Skeletal muscle satellite cell (primary cell): ENCODE measurements at regions not wholly inside any gene's neighbourhood (a gene's known extent, or its start where the extent isn't known, plus 50 kb on each side); places are given as distances from the start of the nearest gene placed in this dataset.

Experiments
- H3K27me3 ChIP-seq: 2 replicates; pipeline ENCODE4 v1.7.0; 2013; ENCODE audit warnings: low read length; ENCODE audit not compliant: control insufficient read depth, insufficient read depth
- H3K36me3 ChIP-seq: 2 replicates; pipeline ENCODE4 v1.7.0; 2013; ENCODE audit warnings: mild to moderate bottlenecking, control low read depth, low read length; ENCODE audit not compliant: insufficient read depth
- H3K4me1 ChIP-seq: 2 replicates; pipeline ENCODE4 v1.7.0; 2013; ENCODE audit warnings: low read length; ENCODE audit not compliant: control insufficient read depth, insufficient read depth
- H3K4me2 ChIP-seq: 2 replicates; pipeline ENCODE4 v1.7.0; 2013; ENCODE audit warnings: mild to moderate bottlenecking, low read length
- H3K4me3 ChIP-seq: 2 replicates; pipeline ENCODE4 v1.7.0; 2013; ENCODE audit warnings: low read length
- H3K9ac ChIP-seq: 2 replicates; pipeline ENCODE4 v1.7.0; 2013; ENCODE audit warnings: mild to moderate bottlenecking, low read depth, low read length, moderate library complexity
- H3K9me3 ChIP-seq: replicated peaks from 2 replicates; pipeline ENCODE4 v1.7.0; 2013; ENCODE audit warnings: mild to moderate bottlenecking, control low read depth, low read length

DNA sequence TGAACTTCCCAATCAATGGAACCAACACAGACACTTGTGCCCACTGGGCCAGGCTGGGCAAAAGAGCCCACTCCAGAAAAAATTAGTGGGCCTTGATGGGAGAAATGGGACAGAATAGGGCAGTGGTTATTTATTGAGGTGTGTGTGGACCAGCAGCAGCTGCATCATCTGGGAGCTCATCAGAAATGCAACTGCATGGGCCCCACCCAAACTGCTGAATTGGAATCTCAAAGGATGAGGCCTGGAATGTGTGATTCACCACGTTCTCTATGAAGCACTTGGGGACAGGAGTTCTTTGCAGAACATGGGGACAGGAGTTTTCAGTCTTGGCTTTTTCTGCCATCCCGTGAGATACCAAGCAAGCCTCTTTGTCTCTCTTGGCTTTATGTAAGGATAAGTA lies 255.6 kb upstream of the PLET1 start:
- no peak overlapping the region for H3K4me3 ChIP-seq
- no peak overlapping the region for H3K4me2 ChIP-seq
- no peaks in the 10 kb centered on the region for H3K27me3 ChIP-seq
- H3K9ac ChIP-seq = no peak overlapping the region
- H3K4me1 ChIP-seq = peaks cover 6% of the 10 kb centered on the region
- H3K36me3 ChIP-seq = no peaks in the 10 kb centered on the region
- H3K9me3 ChIP-seq = no peaks in the 10 kb centered on the region

GRCh38 chr11:112516755-112517154 lies 256.1 kb upstream of the PLET1 start:
- Histone ChIP-seq H3K9me3 (no peaks in the 10 kb centered on the region), H3K9ac (no peak overlapping the region), H3K4me3 (no peak overlapping the region), H3K4me1 (peaks cover 6% of the 10 kb centered on the region), H3K27me3 (no peaks in the 10 kb centered on the region), H3K36me3 (no peaks in the 10 kb centered on the region), H3K4me2 (no peak overlapping the region)

DNA sequence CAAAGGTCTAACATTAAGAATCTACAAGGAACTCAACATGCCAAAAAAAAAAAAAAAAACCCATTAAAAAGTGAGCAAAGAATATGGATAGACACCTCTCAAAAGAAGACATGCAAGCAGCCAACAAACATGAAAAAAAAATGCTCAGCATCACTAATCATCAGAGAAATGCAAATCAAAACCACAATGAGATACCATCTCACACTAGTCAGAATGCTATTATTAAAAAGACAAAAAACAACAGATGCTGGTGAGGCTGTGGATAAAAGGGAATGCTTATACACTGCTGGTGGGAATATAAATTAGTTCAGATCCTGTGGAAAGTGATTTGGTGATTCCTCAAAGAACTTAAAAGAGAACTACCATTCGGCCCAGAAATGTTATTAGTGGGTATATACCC lies 257.7 kb upstream of the PLET1 start:
- peaks cover 9% of the 10 kb centered on the region for H3K4me1 ChIP-seq

GRCh38 chr11:112519751-112520150 lies 259.1 kb upstream of the PLET1 start:
- Histone ChIP-seq H3K4me3 (no peak overlapping the region), H3K27me3 (no peaks in the 10 kb centered on the region), H3K4me1 (peaks cover 11% of the 10 kb centered on the region), H3K9me3 (no peaks in the 10 kb centered on the region), H3K36me3 (no peaks in the 10 kb centered on the region), H3K9ac (no peak overlapping the region), H3K4me2 (no peak overlapping the region)

More for the DNA sequence above, 257.7 kb upstream of the PLET1 start:
- Histone ChIP-seq H3K9ac (no peak overlapping the region), H3K36me3 (no peaks in the 10 kb centered on the region), H3K9me3 (no peaks in the 10 kb centered on the region), H3K4me3 (no peak overlapping the region), H3K27me3 (no peaks in the 10 kb centered on the region), H3K4me2 (no peak overlapping the region)

- Histone ChIP-seq H3K27me3 (no peaks in the 10 kb centered on the region), H3K4me3 (no peak overlapping the region), H3K9me3 (no peaks in the 10 kb centered on the region), H3K9ac (no peak overlapping the region), H3K4me1 (peaks cover 13% of the 10 kb centered on the region), H3K36me3 (no peaks in the 10 kb centered on the region), H3K4me2 (no peak overlapping the region)
Observed at GRCh38 chr11:112520354-112520753, 259.7 kb upstream of the PLET1 start.

GRCh38 chr11:112522536-112522935 lies 261.9 kb upstream of the PLET1 start:
- H3K4me1 ChIP-seq = peaks cover 18% of the 10 kb centered on the region
- no peaks in the 10 kb centered on the region for H3K9me3 ChIP-seq

GRCh38 chr11:112523031-112523430 lies 262.4 kb upstream of the PLET1 start:
- H3K4me2 ChIP-seq = no peak overlapping the region
- no peaks in the 10 kb centered on the region for H3K36me3 ChIP-seq
- no peak overlapping the region for H3K9ac ChIP-seq
- no peak overlapping the region for H3K4me3 ChIP-seq
- H3K4me1 ChIP-seq = peaks cover 18% of the 10 kb centered on the region
- no peaks in the 10 kb centered on the region for H3K9me3 ChIP-seq
- no peaks in the 10 kb centered on the region for H3K27me3 ChIP-seq

More at GRCh38 chr11:112522536-112522935, 261.9 kb upstream of the PLET1 start:
- Histone ChIP-seq H3K27me3 (no peaks in the 10 kb centered on the region), H3K4me2 (no peak overlapping the region), H3K9ac (no peak overlapping the region), H3K4me3 (no peak overlapping the region), H3K36me3 (no peaks in the 10 kb centered on the region)

DNA sequence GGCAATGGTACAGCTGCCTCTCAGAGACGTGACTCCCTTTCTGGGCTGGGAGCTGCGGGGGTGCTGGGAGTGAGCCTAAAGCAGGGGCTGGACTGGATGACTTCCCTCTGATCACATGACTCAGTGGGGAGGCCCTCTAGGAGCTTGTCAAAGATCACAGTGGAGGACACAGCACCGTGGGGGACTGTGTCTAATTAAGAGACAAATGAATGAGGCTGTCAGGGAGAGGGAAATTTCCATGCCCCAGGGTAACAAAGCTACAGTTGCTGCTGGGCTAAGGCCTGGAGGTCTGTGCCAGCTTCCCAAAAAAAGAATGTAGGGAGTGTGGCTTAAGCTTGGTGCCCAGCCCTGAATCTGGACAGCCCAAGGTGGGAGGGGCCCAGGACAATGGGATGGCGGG lies 262.8 kb upstream of the PLET1 start:
- no peaks in the 10 kb centered on the region for H3K36me3 ChIP-seq
- H3K4me3 ChIP-seq = no peak overlapping the region
- H3K9ac ChIP-seq = no peak overlapping the region
- no peak overlapping the region for H3K4me2 ChIP-seq
- H3K27me3 ChIP-seq = no peaks in the 10 kb centered on the region
- no peaks in the 10 kb centered on the region for H3K9me3 ChIP-seq
- H3K4me1 ChIP-seq = peaks cover 18% of the 10 kb centered on the region

DNA sequence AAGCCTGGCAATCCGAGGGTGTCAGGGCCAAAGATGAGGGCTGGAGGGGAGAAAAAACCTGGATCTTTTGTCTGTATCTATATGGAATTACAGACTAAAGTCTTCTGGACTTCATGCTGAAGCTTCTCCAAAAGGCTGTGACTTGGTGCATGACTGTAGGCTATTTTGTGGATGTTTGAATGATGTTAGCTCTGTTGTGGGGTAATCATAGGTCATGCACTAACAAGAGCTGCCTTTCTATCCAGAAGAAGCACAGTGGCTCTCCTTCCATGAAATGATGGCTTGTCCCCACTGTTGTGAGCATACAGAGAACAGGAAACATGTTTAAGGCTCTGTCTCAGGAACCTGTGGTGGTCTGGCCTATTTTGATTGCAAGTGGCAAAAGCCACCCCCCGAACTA lies 263.3 kb upstream of the PLET1 start:
- no peak overlapping the region for H3K4me2 ChIP-seq
- peaks cover 18% of the 10 kb centered on the region for H3K4me1 ChIP-seq
- no peaks in the 10 kb centered on the region for H3K36me3 ChIP-seq
- H3K27me3 ChIP-seq = no peaks in the 10 kb centered on the region
- H3K9me3 ChIP-seq = no peaks in the 10 kb centered on the region
- H3K9ac ChIP-seq = no peak overlapping the region
- no peak overlapping the region for H3K4me3 ChIP-seq

DNA sequence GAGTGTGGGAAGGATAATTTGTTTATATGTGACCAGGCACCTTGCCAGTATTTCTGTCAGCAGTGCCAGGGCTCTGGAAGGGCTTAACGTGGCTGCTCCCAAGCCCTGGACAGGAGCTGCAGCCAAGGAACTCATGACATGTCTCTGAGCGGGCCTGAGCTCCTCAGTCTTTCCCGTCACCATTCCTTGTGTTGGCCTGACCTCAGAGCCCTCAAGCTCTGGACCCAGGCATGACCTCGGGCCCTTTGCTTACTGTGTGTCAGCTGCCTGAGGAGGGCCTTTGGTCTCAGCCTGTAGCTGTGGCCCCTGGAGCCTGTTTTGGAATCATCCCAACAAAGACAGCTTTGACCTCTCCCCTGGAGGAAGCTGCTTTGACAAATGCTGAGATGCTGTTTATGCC lies 264.1 kb upstream of the PLET1 start:
- H3K4me3 ChIP-seq = no peak overlapping the region
- H3K4me1 ChIP-seq = peaks cover 18% of the 10 kb centered on the region
- H3K9ac ChIP-seq = no peak overlapping the region
- no peaks in the 10 kb centered on the region for H3K36me3 ChIP-seq
- no peaks in the 10 kb centered on the region for H3K9me3 ChIP-seq
- H3K27me3 ChIP-seq = no peaks in the 10 kb centered on the region
- no peak overlapping the region for H3K4me2 ChIP-seq

- Histone ChIP-seq H3K9ac (no peak overlapping the region), H3K36me3 (no peaks in the 10 kb centered on the region), H3K4me3 (no peak overlapping the region), H3K4me2 (no peak overlapping the region), H3K27me3 (no peaks in the 10 kb centered on the region), H3K4me1 (peaks cover 18% of the 10 kb centered on the region), H3K9me3 (no peaks in the 10 kb centered on the region)
Observed at GRCh38 chr11:112525270-112525669, 264.6 kb upstream of the PLET1 start.

DNA sequence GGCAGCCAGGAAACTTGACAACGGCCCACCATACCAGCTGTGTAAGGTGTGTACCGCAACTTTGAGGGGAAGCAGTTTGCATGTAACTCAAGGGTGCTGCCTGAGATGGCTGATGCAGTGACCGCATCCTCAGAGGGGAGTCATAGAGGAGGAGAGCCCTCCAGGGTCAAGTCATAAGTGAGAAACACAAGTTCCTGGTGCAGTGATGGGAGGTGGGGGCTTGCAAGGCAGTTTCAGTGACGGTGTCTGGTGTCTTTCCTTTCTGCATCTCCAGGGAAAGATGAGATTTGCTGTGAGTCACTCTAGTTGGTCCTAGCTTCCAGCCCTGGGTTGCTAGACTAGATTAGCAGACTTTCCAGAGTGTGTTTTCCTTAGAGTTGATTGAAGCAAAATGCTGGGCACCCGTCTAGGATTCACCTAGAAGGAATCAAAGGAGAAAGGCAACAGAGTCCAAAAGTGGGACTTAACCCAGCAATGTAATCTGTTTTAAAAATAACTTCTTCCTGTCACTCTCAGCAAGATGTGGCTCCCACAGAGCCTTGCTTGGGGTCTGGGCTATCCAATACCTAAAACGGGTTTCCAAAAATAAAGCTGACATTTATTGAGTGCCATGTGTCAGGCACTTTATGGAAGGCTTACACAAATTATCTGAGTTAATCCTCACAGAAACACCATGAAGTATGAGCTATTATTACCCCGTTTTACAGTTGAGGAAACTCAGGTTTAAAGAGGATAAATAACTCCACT lies 265.4 kb upstream of the PLET1 start:
- Histone ChIP-seq H3K4me3 (no peak overlapping the region), H3K4me1 (peaks cover 18% of the 10 kb centered on the region), H3K27me3 (no peaks in the 10 kb centered on the region), H3K4me2 (no peak overlapping the region), H3K9ac (no peak overlapping the region), H3K36me3 (no peaks in the 10 kb centered on the region), H3K9me3 (no peaks in the 10 kb centered on the region)
